ENCODE measurements at regions not wholly inside any gene's neighbourhood (a gene's known extent, or its start where the extent isn't known, plus 50 kb on each side); places are given as distances from the start of the nearest gene placed in this dataset.
"Not testable (repeated sequence)": the region's sequence is repeated elsewhere in the genome, so short reads cannot be mapped to it uniquely, and the experiment has no call there.

GRCh38 chr3:153570481-153570880 is 408.5 kb downstream of the RAP2B start:
- not testable (repeated sequence) for TF ChIP-seq POLR2A (IDR thresholded peaks at IDR 0.05; ENCODE audit: low read length); GATA1 (IDR thresholded peaks at IDR 0.05; ENCODE audit: low read depth, low read length)
